Kidney (tissue), 13 donors: ENCODE measurements at regions not wholly inside any gene's neighbourhood (a gene's known extent, or its start where the extent isn't known, plus 50 kb on each side); places are given as distances from the start of the nearest gene placed in this dataset.

Experiments
- DNase-seq, 5 donors: peaks; one replicate each; pipeline ENCODE4 v3.0.0-alpha.2; 2013 to 2020
- FAIRE-seq: peaks from 2 replicates; lab custom pipeline; 2012; peaks lifted over from hg19 to GRCh38; lab: Jason Lieb, UNC
- H3K27ac ChIP-seq, 2 donors: one replicate each; pipeline ENCODE4 v1.7.0; 2013; ENCODE audit warnings: low read depth in 2 of 2, low read length in 2 of 2, inconsistent platforms in 1 of 2
- H3K27me3 ChIP-seq: one replicate; pipeline ENCODE4 v1.7.1; 2013; ENCODE audit warnings: low read length, inconsistent platforms; ENCODE audit not compliant: control insufficient read depth, insufficient read depth
- H3K36me3 ChIP-seq, 3 donors: one replicate each; pipeline versions ENCODE4 v1.7.0 to v1.7.1; 2013; ENCODE audit warnings: low read length in 3 of 3, control low read depth in 1 of 3, inconsistent platforms in 1 of 3; ENCODE audit not compliant: insufficient read depth in 3 of 3, control insufficient read depth in 2 of 3
- H3K4me1 ChIP-seq, 3 donors: one replicate each; pipeline versions ENCODE4 v1.7.0 to v1.7.1; 2013; ENCODE audit warnings: low read length in 3 of 3, inconsistent platforms in 1 of 3, low read depth in 1 of 3; ENCODE audit not compliant: control insufficient read depth in 2 of 3, insufficient read depth in 2 of 3
- H3K4me3 ChIP-seq, 3 donors: one replicate each; pipeline versions ENCODE4 v1.7.0 to v1.8.1; 2013; ENCODE audit warnings: low read length in 3 of 3, control low read depth in 1 of 3, inconsistent platforms in 1 of 3
- H3K9ac ChIP-seq, 3 donors: one replicate each; pipeline versions ENCODE4 v1.7.0 to v1.7.1; 2013; ENCODE audit warnings: low read length in 3 of 3, control low read depth in 1 of 3, inconsistent platforms in 1 of 3
- H3K9me3 ChIP-seq, 3 donors: one replicate each; pipeline versions ENCODE4 v1.7.0 to v1.7.1; 2013; ENCODE audit warnings: low read length in 3 of 3, control low read depth in 1 of 3, inconsistent platforms in 1 of 3; ENCODE audit not compliant: control insufficient read depth in 2 of 3, insufficient read depth in 1 of 3
- CTCF ChIP-seq: IDR thresholded peaks from 3 replicates; pipeline ENCODE4 v1.5.1; 2012; ENCODE audit warnings: mild to moderate bottlenecking, moderate library complexity, borderline replicate concordance; ENCODE audit not compliant: insufficient read depth; ENCODE audit errors: extremely low read depth
- intact Hi-C: fragments of 100-400 bp; cut with DNase I; formaldehyde crosslinking; loops from one replicate; pipeline ENCODE4 v1.11.1; 2022
- donor health status: control.
- donor health status: control.
- donor health status: control.
- donor health status: control.
- donor health status: control.
- donor health status: DM: yes; HTN: yes; CAD: no.
- donor health status: Normal renal cell carcinoma (clear cell type).

GRCh38 chr22:49179886-49180682, 647.6 kb downstream of the BRD1 start:
- Histone ChIP-seq H3K9ac (no peak overlapping the region), H3K36me3 (no peaks in the 10 kb centered on the region), H3K27me3 (no peaks in the 10 kb centered on the region), H3K9me3 (no peaks in the 10 kb centered on the region), H3K27ac (no peak overlapping the region), H3K4me3 (no peak overlapping the region), H3K4me1 (no peaks in the 10 kb centered on the region)
- peak in 1 of 5 donors; percentile 46 for DNase-seq
- intact Hi-C loops = no loop called here
- no peak for TF ChIP-seq CTCF
- no peak for FAIRE-seq

GRCh38 chr22:49179175-49179574, 648.5 kb downstream of the BRD1 start:
- Histone ChIP-seq H3K4me1 (no peaks in the 10 kb centered on the region), H3K4me3 (no peak overlapping the region), H3K27me3 (no peaks in the 10 kb centered on the region), H3K27ac (no peak overlapping the region), H3K9ac (no peak overlapping the region), H3K36me3 (no peaks in the 10 kb centered on the region), H3K9me3 (no peaks in the 10 kb centered on the region)
- no peak for TF ChIP-seq CTCF
- peak in 1 of 5 donors; percentile 31 for DNase-seq
- intact Hi-C loops = no loop called here
- no peak for FAIRE-seq

- Histone ChIP-seq H3K4me3 (no peak overlapping the region), H3K27ac (no peak overlapping the region), H3K9me3 (no peaks in the 10 kb centered on the region), H3K36me3 (no peaks in the 10 kb centered on the region), H3K9ac (no peak overlapping the region), H3K4me1 (no peaks in the 10 kb centered on the region), H3K27me3 (no peaks in the 10 kb centered on the region)
- no peak for FAIRE-seq
- DNase-seq = peak in 1 of 5 donors; percentile 66
- intact Hi-C loops = no loop called here
- no peak for TF ChIP-seq CTCF
Observed at GRCh38 chr22:49178246-49179005, 649.2 kb downstream of the BRD1 start.
